HepG2 (cell line): ENCODE measurements at regions not wholly inside any gene's neighbourhood (a gene's known extent, or its start where the extent isn't known, plus 50 kb on each side); places are given as distances from the start of the nearest gene placed in this dataset.
A peak's percentile ranks its signal among the peaks of the same experiment; 100 is the strongest.

Experiments used
- ARID3A ChIP-seq: IDR thresholded peaks from 2 replicates; pipeline ENCODE4 v1.6.1; 2012; ENCODE audit warnings: low read depth, low read length, improper control_type of control experiment
- E2F5 ChIP-seq: sonication (generic); formaldehyde crosslinking; conservative IDR thresholded peaks from 2 replicates; pipeline ENCODE4 v1.4.0; 2020; ENCODE audit warnings: missing genetic modification reagents
- ELF4 ChIP-seq: sonication (generic); formaldehyde crosslinking; IDR thresholded peaks from 2 replicates; pipeline ENCODE4 v1.5.0; 2020; ENCODE audit warnings: missing genetic modification reagents, mild to moderate bottlenecking, moderate library complexity, borderline replicate concordance
- EZH2 ChIP-seq: conservative IDR thresholded peaks from 2 replicates; pipeline ENCODE4 v1.6.1; 2012; ENCODE audit warnings: mild to moderate bottlenecking, low read depth, low read length, moderate library complexity
- HMG20B ChIP-seq: conservative IDR thresholded peaks from 2 replicates; pipeline ENCODE4 v1.6.1; 2016; ENCODE audit warnings: missing genetic modification reagents, missing compliant biosample characterization
- IRF2 ChIP-seq: IDR thresholded peaks from 2 replicates; pipeline ENCODE4 v1.6.1; 2018; ENCODE audit warnings: missing genetic modification reagents, missing compliant biosample characterization
- MXD1 ChIP-seq: sonication (generic); formaldehyde crosslinking; IDR thresholded peaks from 2 replicates; pipeline ENCODE4 v1.4.0; 2020; ENCODE audit warnings: mild to moderate bottlenecking, missing genetic modification reagents
- NR2C2 ChIP-seq: sonication (generic); formaldehyde crosslinking; IDR thresholded peaks from 2 replicates; pipeline ENCODE4 v1.4.0; 2020; ENCODE audit warnings: missing genetic modification reagents, mild to moderate bottlenecking, moderate library complexity, borderline replicate concordance
- PATZ1 ChIP-seq: sonication (generic); formaldehyde crosslinking; IDR thresholded peaks from 2 replicates; pipeline ENCODE4 v1.4.0; 2020; ENCODE audit warnings: missing genetic modification reagents
- SMAD1 ChIP-seq: sonication (generic); formaldehyde crosslinking; IDR thresholded peaks from 2 replicates; pipeline ENCODE4 v1.4.0; 2020; ENCODE audit warnings: missing genetic modification reagents, low read depth, mild to moderate bottlenecking, borderline replicate concordance
- SMYD3 ChIP-seq: sonication (generic); formaldehyde crosslinking; IDR thresholded peaks from 2 replicates; pipeline ENCODE4 v1.8.1; 2023; ENCODE audit warnings: mild to moderate bottlenecking, missing genetic modification reagents
- TAF1 ChIP-seq: sonication (generic); formaldehyde crosslinking; IDR thresholded peaks from 2 replicates; pipeline ENCODE4 v1.4.0; 2020; ENCODE audit warnings: missing genetic modification reagents
- TAF15 ChIP-seq: fragments of 200-400 bp; formaldehyde crosslinking; IDR thresholded peaks from one replicate; pipeline ENCODE4 v1.6.1; 2018; ENCODE audit warnings: mild to moderate bottlenecking, low read depth, low read length; ENCODE audit not compliant: poor library complexity, severe bottlenecking
- ZBTB26 ChIP-seq: IDR thresholded peaks from 2 replicates; pipeline ENCODE4 v1.6.1; 2016; ENCODE audit warnings: missing compliant biosample characterization, missing genetic modification reagents, borderline replicate concordance
- ZFP36L1 ChIP-seq: sonication (generic); formaldehyde crosslinking; IDR thresholded peaks from 2 replicates; pipeline ENCODE4 v1.8.0; 2022; ENCODE audit warnings: mild to moderate bottlenecking, missing genetic modification reagents, moderate library complexity
- ZNF282 ChIP-seq: fragments of 450-650 bp; IDR thresholded peaks from 2 replicates; pipeline ENCODE4 v1.6.1; 2018; ENCODE audit not compliant: partially characterized antibody
- ZNF501 ChIP-seq: sonication (generic); formaldehyde crosslinking; IDR thresholded peaks from 2 replicates; pipeline ENCODE4 v1.5.1; 2020; ENCODE audit warnings: mild to moderate bottlenecking, moderate library complexity, missing genetic modification reagents
- ZNF687 ChIP-seq: sonication (generic); formaldehyde crosslinking; IDR thresholded peaks from 2 replicates; pipeline ENCODE4 v1.5.1; 2020; ENCODE audit warnings: mild to moderate bottlenecking, missing genetic modification reagents, moderate library complexity
- ZSCAN29 ChIP-seq: sonication (generic); formaldehyde crosslinking; conservative IDR thresholded peaks from 2 replicates; pipeline ENCODE4 v1.4.0; 2020; ENCODE audit warnings: mild to moderate bottlenecking, missing genetic modification reagents

GRCh38 chr1:4265836-4266235 is 365.8 kb upstream of the C1orf174 start (continued):
- TF ChIP-seq PATZ1 (CRISPR knock-in tag) = peak; percentile 56; the same call in 1 of the 2 replicates
- TF ChIP-seq TAF15 = no peak
- no peak for TF ChIP-seq ELF4 (CRISPR knock-in tag)
- no peak for TF ChIP-seq HMG20B (CRISPR knock-in tag)
- no peak for TF ChIP-seq SMYD3 (CRISPR knock-in tag)
- TF ChIP-seq ZBTB26 (CRISPR knock-in tag) = 0 out of 2 replicates have a peak, but pooled peaks have one; percentile 30
- no peak for TF ChIP-seq ZNF282
- TF ChIP-seq E2F5 = no peak
- no peak for TF ChIP-seq IRF2 (CRISPR knock-in tag)
- TF ChIP-seq ZNF501 (CRISPR knock-in tag) = no peak
- no peak for TF ChIP-seq SMAD1
- TF ChIP-seq ZNF687 = peak; percentile 13; the same call in 1 of the 2 replicates
- TF ChIP-seq ZFP36L1 (CRISPR knock-in tag) = no peak
- no peak for TF ChIP-seq ZSCAN29 (CRISPR knock-in tag)
- TF ChIP-seq EZH2 = no peak
- no peak for TF ChIP-seq MXD1 (CRISPR knock-in tag)
- TF ChIP-seq NR2C2 (CRISPR knock-in tag) = 0 out of 2 replicates have a peak, but pooled peaks have one; percentile 2
- TF ChIP-seq TAF1 (CRISPR knock-in tag) = no peak
- TF ChIP-seq ARID3A = no peak
